Lower leg skin (tissue), 3 donors: ENCODE measurements at regions not wholly inside any gene's neighbourhood (a gene's known extent, or its start where the extent isn't known, plus 50 kb on each side); places are given as distances from the start of the nearest gene placed in this dataset.

Experiments
- CTCF ChIP-seq, 3 donors: fragments of 450-650 bp; IDR thresholded peaks; one replicate each; pipeline ENCODE4 v1.5.1; 2016; ENCODE audit warnings: antibody characterized with exemption in 3 of 3, mild to moderate bottlenecking in 3 of 3, moderate library complexity in 2 of 3
- POLR2A ChIP-seq, 2 donors: fragments of 450-650 bp; IDR thresholded peaks; one replicate each; pipeline ENCODE4 v1.6.1; 2016 to 2017; ENCODE audit warnings: antibody characterized with exemption in 2 of 2, mild to moderate bottlenecking in 1 of 2, moderate library complexity in 1 of 2

- TF ChIP-seq CTCF (IDR thresholded peaks at IDR 0.05): no peak
- no peak for TF ChIP-seq POLR2A (IDR thresholded peaks at IDR 0.05)
These were observed 124.0 kb upstream of the POF1B start for GRCh38 chrX:85503258-85504158.
